ENCODE measurements at regions not wholly inside any gene's neighbourhood (a gene's known extent, or its start where the extent isn't known, plus 50 kb on each side); places are given as distances from the start of the nearest gene placed in this dataset.

- H3K4me3 ChIP-seq (ENCODE audit: low read length), result no peak overlapping the region
- H3K36me3 ChIP-seq (ENCODE audit: insufficient read depth, low read length), result no peaks in the 10 kb centered on the region
- no peak overlapping the region for H3K9ac ChIP-seq (ENCODE audit: low read depth, low read length)
- no peaks in the 10 kb centered on the region for H3K27me3 ChIP-seq (ENCODE audit: insufficient read depth, low read length)
- 93% methylated on average over 1 of the region's 1 CpG for WGBS
- no peaks in the 10 kb centered on the region for H3K9me3 ChIP-seq (ENCODE audit: insufficient read depth, low read depth, low read length)
- no peak overlapping the region for H3K27ac ChIP-seq (ENCODE audit: low read depth, low read length)
- peaks cover 20% of the 10 kb centered on the region; the same call in 1 of the 2 replicates for H3K4me1 ChIP-seq (ENCODE audit: insufficient read depth, low read length)
Measured at GRCh38 chr2:75325594-75325993, 126.3 kb upstream of the TACR1 start.

- Histone ChIP-seq H3K9ac (ENCODE audit: low read depth, low read length) (no peak overlapping the region), H3K27ac (ENCODE audit: low read depth, low read length) (no peak overlapping the region), H3K9me3 (ENCODE audit: insufficient read depth, low read depth, low read length) (no peaks in the 10 kb centered on the region), H3K4me1 (ENCODE audit: insufficient read depth, low read length) (peaks cover 20% of the 10 kb centered on the region; the same call in 1 of the 2 replicates), H3K27me3 (ENCODE audit: insufficient read depth, low read length) (no peaks in the 10 kb centered on the region), H3K36me3 (ENCODE audit: insufficient read depth, low read length) (no peaks in the 10 kb centered on the region), H3K4me3 (ENCODE audit: low read length) (no peak overlapping the region)
Measured at GRCh38 chr2:75324861-75325284, 125.6 kb upstream of the TACR1 start.

- Histone ChIP-seq H3K36me3 (ENCODE audit: insufficient read depth, low read length) (no peaks in the 10 kb centered on the region), H3K9me3 (ENCODE audit: insufficient read depth, low read depth, low read length) (no peaks in the 10 kb centered on the region), H3K27me3 (ENCODE audit: insufficient read depth, low read length) (no peaks in the 10 kb centered on the region), H3K27ac (ENCODE audit: low read depth, low read length) (no peak overlapping the region), H3K4me3 (ENCODE audit: low read length) (no peak overlapping the region), H3K9ac (ENCODE audit: low read depth, low read length) (no peak overlapping the region), H3K4me1 (ENCODE audit: insufficient read depth, low read length) (peaks cover 20% of the 10 kb centered on the region; the same call in 1 of the 2 replicates)
- WGBS, result 93% methylated on average over 2 of the region's 2 CpGs
Measured at GRCh38 chr2:75324141-75324540, 124.8 kb upstream of the TACR1 start.

GRCh38 chr2:75321599-75321922, 122.2 kb upstream of the TACR1 start:
- WGBS, result 22% methylated on average over 2 of the region's 2 CpGs
- Histone ChIP-seq H3K9me3 (ENCODE audit: insufficient read depth, low read depth, low read length) (no peaks in the 10 kb centered on the region), H3K36me3 (ENCODE audit: insufficient read depth, low read length) (no peaks in the 10 kb centered on the region), H3K27ac (ENCODE audit: low read depth, low read length) (no peak overlapping the region), H3K9ac (ENCODE audit: low read depth, low read length) (no peak overlapping the region), H3K27me3 (ENCODE audit: insufficient read depth, low read length) (no peaks in the 10 kb centered on the region), H3K4me1 (ENCODE audit: insufficient read depth, low read length) (peaks cover 15% of the 10 kb centered on the region; the same call in 1 of the 2 replicates), H3K4me3 (ENCODE audit: low read length) (no peak overlapping the region)

- Histone ChIP-seq H3K4me1 (ENCODE audit: insufficient read depth, low read length) (peaks cover 15% of the 10 kb centered on the region; the same call in 1 of the 2 replicates), H3K9ac (ENCODE audit: low read depth, low read length) (no peak overlapping the region), H3K27ac (ENCODE audit: low read depth, low read length) (no peak overlapping the region), H3K9me3 (ENCODE audit: insufficient read depth, low read depth, low read length) (no peaks in the 10 kb centered on the region), H3K36me3 (ENCODE audit: insufficient read depth, low read length) (no peaks in the 10 kb centered on the region), H3K4me3 (ENCODE audit: low read length) (no peak overlapping the region), H3K27me3 (ENCODE audit: insufficient read depth, low read length) (no peaks in the 10 kb centered on the region)
- WGBS, result 91% methylated on average over 4 of the region's 4 CpGs
Measured at GRCh38 chr2:75320898-75321598, 121.7 kb upstream of the TACR1 start.

- Histone ChIP-seq H3K4me3 (ENCODE audit: low read length) (no peak overlapping the region), H3K9ac (ENCODE audit: low read depth, low read length) (no peak overlapping the region), H3K36me3 (ENCODE audit: insufficient read depth, low read length) (no peaks in the 10 kb centered on the region), H3K9me3 (ENCODE audit: insufficient read depth, low read depth, low read length) (no peaks in the 10 kb centered on the region), H3K27ac (ENCODE audit: low read depth, low read length) (no peak overlapping the region), H3K4me1 (ENCODE audit: insufficient read depth, low read length) (peaks cover 13% of the 10 kb centered on the region; the same call in 1 of the 2 replicates), H3K27me3 (ENCODE audit: insufficient read depth, low read length) (no peaks in the 10 kb centered on the region)
- WGBS, result 100% methylated on average over 2 of the region's 2 CpGs
Measured at GRCh38 chr2:75319951-75320350, 120.6 kb upstream of the TACR1 start.

GRCh38 chr2:75317802-75318201, 118.5 kb upstream of the TACR1 start:
- Histone ChIP-seq H3K9me3 (ENCODE audit: insufficient read depth, low read depth, low read length) (no peaks in the 10 kb centered on the region), H3K36me3 (ENCODE audit: insufficient read depth, low read length) (no peaks in the 10 kb centered on the region), H3K27me3 (ENCODE audit: insufficient read depth, low read length) (no peaks in the 10 kb centered on the region), H3K4me1 (ENCODE audit: insufficient read depth, low read length) (peaks cover 13% of the 10 kb centered on the region; the same call in 1 of the 2 replicates), H3K27ac (ENCODE audit: low read depth, low read length) (no peak overlapping the region), H3K4me3 (ENCODE audit: low read length) (no peak overlapping the region), H3K9ac (ENCODE audit: low read depth, low read length) (no peak overlapping the region)
- 100% methylated on average over 1 of the region's 1 CpG for WGBS

GRCh38 chr2:75317316-75317715, 118.0 kb upstream of the TACR1 start:
- Histone ChIP-seq H3K27ac (ENCODE audit: low read depth, low read length) (no peak overlapping the region), H3K27me3 (ENCODE audit: insufficient read depth, low read length) (no peaks in the 10 kb centered on the region), H3K9ac (ENCODE audit: low read depth, low read length) (no peak overlapping the region), H3K4me1 (ENCODE audit: insufficient read depth, low read length) (peaks cover 13% of the 10 kb centered on the region; the same call in 1 of the 2 replicates), H3K4me3 (ENCODE audit: low read length) (no peak overlapping the region), H3K36me3 (ENCODE audit: insufficient read depth, low read length) (no peaks in the 10 kb centered on the region), H3K9me3 (ENCODE audit: insufficient read depth, low read depth, low read length) (no peaks in the 10 kb centered on the region)
- WGBS, result 91% methylated on average over 2 of the region's 2 CpGs

GRCh38 chr2:75315436-75315835, 116.1 kb upstream of the TACR1 start:
- H3K27me3 ChIP-seq (ENCODE audit: insufficient read depth, low read length), result no peaks in the 10 kb centered on the region
- no peak overlapping the region for H3K27ac ChIP-seq (ENCODE audit: low read depth, low read length)
- no peaks in the 10 kb centered on the region for H3K9me3 ChIP-seq (ENCODE audit: insufficient read depth, low read depth, low read length)
- no peak overlapping the region for H3K9ac ChIP-seq (ENCODE audit: low read depth, low read length)
- H3K36me3 ChIP-seq (ENCODE audit: insufficient read depth, low read length), result no peaks in the 10 kb centered on the region
- 92% methylated on average over 3 of the region's 3 CpGs for WGBS
- no peaks in the 10 kb centered on the region for H3K4me1 ChIP-seq (ENCODE audit: insufficient read depth, low read length)
- H3K4me3 ChIP-seq (ENCODE audit: low read length), result no peak overlapping the region

- no peak overlapping the region for H3K27ac ChIP-seq (ENCODE audit: low read depth, low read length)
- H3K4me3 ChIP-seq (ENCODE audit: low read length), result no peak overlapping the region
- H3K9ac ChIP-seq (ENCODE audit: low read depth, low read length), result no peak overlapping the region
- H3K4me1 ChIP-seq (ENCODE audit: insufficient read depth, low read length), result no peaks in the 10 kb centered on the region
- no peaks in the 10 kb centered on the region for H3K9me3 ChIP-seq (ENCODE audit: insufficient read depth, low read depth, low read length)
- 74% methylated on average over 4 of the region's 4 CpGs for WGBS
- no peaks in the 10 kb centered on the region for H3K27me3 ChIP-seq (ENCODE audit: insufficient read depth, low read length)
- H3K36me3 ChIP-seq (ENCODE audit: insufficient read depth, low read length), result no peaks in the 10 kb centered on the region
Measured at GRCh38 chr2:75311993-75312392, 112.7 kb upstream of the TACR1 start.

GRCh38 chr2:75311521-75311920, 112.2 kb upstream of the TACR1 start:
- H3K9me3 ChIP-seq (ENCODE audit: insufficient read depth, low read depth, low read length), result no peaks in the 10 kb centered on the region
- no peak overlapping the region for H3K4me3 ChIP-seq (ENCODE audit: low read length)
- H3K27ac ChIP-seq (ENCODE audit: low read depth, low read length), result no peak overlapping the region
- 79% methylated on average over 3 of the region's 3 CpGs for WGBS
- H3K36me3 ChIP-seq (ENCODE audit: insufficient read depth, low read length), result no peaks in the 10 kb centered on the region
- no peak overlapping the region for H3K9ac ChIP-seq (ENCODE audit: low read depth, low read length)
- H3K27me3 ChIP-seq (ENCODE audit: insufficient read depth, low read length), result no peaks in the 10 kb centered on the region
- H3K4me1 ChIP-seq (ENCODE audit: insufficient read depth, low read length), result no peaks in the 10 kb centered on the region

- Histone ChIP-seq H3K9me3 (ENCODE audit: insufficient read depth, low read depth, low read length) (no peaks in the 10 kb centered on the region), H3K27me3 (ENCODE audit: insufficient read depth, low read length) (no peaks in the 10 kb centered on the region), H3K9ac (ENCODE audit: low read depth, low read length) (no peak overlapping the region), H3K36me3 (ENCODE audit: insufficient read depth, low read length) (no peaks in the 10 kb centered on the region), H3K4me3 (ENCODE audit: low read length) (no peak overlapping the region), H3K27ac (ENCODE audit: low read depth, low read length) (no peak overlapping the region), H3K4me1 (ENCODE audit: insufficient read depth, low read length) (no peaks in the 10 kb centered on the region)
- 95% methylated on average over 4 of the region's 4 CpGs for WGBS
Measured at GRCh38 chr2:75310876-75311275, 111.6 kb upstream of the TACR1 start.
